CD14-positive monocyte (primary cell): ENCODE measurements at regions not wholly inside any gene's neighbourhood (a gene's known extent, or its start where the extent isn't known, plus 50 kb on each side); places are given as distances from the start of the nearest gene placed in this dataset.
"Not testable (repeated sequence)": the region's sequence is repeated elsewhere in the genome, so short reads cannot be mapped to it uniquely, and the experiment has no call there.

ENCODE experiments used
- DNase-seq, 3 donors: peaks; one replicate each; pipeline ENCODE4 v3.0.0-alpha.2; 2011 to 2022
- H2AFZ ChIP-seq: 2 replicates; pipeline ENCODE4 v1.6.0; 2012; ENCODE audit warnings: mild to moderate bottlenecking, low read depth, low read length, inconsistent platforms; ENCODE audit not compliant: insufficient read depth, poor library complexity, severe bottlenecking
- H3K27ac ChIP-seq, 2 donors: 1 replicate in 1 of 2; 2 replicates in 1 of 2; pipeline ENCODE4 v1.5.1; 2012 to 2013; ENCODE audit warnings: low read length in 2 of 2, control low read depth in 1 of 2, inconsistent platforms in 1 of 2, low read depth in 1 of 2, mild to moderate bottlenecking in 1 of 2
- H3K27me3 ChIP-seq, 2 donors: one replicate each; pipeline versions ENCODE4 v1.6.0 to v1.6.1; 2011 to 2013; ENCODE audit warnings: low read length in 2 of 2; ENCODE audit not compliant: control insufficient read depth in 2 of 2, insufficient read depth in 2 of 2
- H3K36me3 ChIP-seq, 2 donors: replicated peaks in 1 of 2; 1 replicate in 1 of 2; 2 replicates in 1 of 2; pipeline versions ENCODE4 v1.5.1 to v1.6.1; 2012 to 2013; ENCODE audit warnings: low read length in 2 of 2, control low read depth in 1 of 2, inconsistent platforms in 1 of 2, mild to moderate bottlenecking in 1 of 2; ENCODE audit not compliant: insufficient read depth in 2 of 2, control insufficient read depth in 1 of 2
- H3K4me1 ChIP-seq, 2 donors: 1 replicate in 1 of 2; 2 replicates in 1 of 2; pipeline versions ENCODE4 v1.5.1 to v1.6.1; 2012 to 2013; ENCODE audit warnings: low read length in 2 of 2, control low read depth in 1 of 2, inconsistent platforms in 1 of 2, mild to moderate bottlenecking in 1 of 2, moderate library complexity in 1 of 2; ENCODE audit not compliant: insufficient read depth in 2 of 2, control insufficient read depth in 1 of 2
- H3K4me2 ChIP-seq: replicated peaks from 2 replicates; pipeline ENCODE3; 2012; ENCODE audit warnings: low read length, moderate library complexity, mild to moderate bottlenecking; ENCODE audit not compliant: poor library complexity, severe bottlenecking; ENCODE audit errors: extremely low read depth
- H3K4me3 ChIP-seq, 3 experiments: fragments of 200-600 bp in 1 of 3; sonication (generic) in 1 of 3; replicated peaks in 1 of 3; 1 replicate in 2 of 3; 2 replicates in 1 of 3; pipeline ENCODE4 v1.5.1; 2011 to 2013; ENCODE audit warnings: low read length in 3 of 3, mild to moderate bottlenecking in 3 of 3, control low read depth in 2 of 3, low read depth in 2 of 3, inconsistent platforms in 1 of 3, moderate library complexity in 1 of 3
- H3K79me2 ChIP-seq: 2 replicates; pipeline ENCODE4 v1.6.0; 2012; ENCODE audit warnings: mild to moderate bottlenecking, control low read depth, inconsistent platforms, low read length, moderate library complexity; ENCODE audit not compliant: insufficient read depth
- H3K9ac ChIP-seq: 2 replicates; pipeline ENCODE4 v1.6.0; 2017; ENCODE audit warnings: low read length, mild to moderate bottlenecking; ENCODE audit not compliant: insufficient read depth, poor library complexity, severe bottlenecking
- H3K9me3 ChIP-seq, 2 donors: replicated peaks in 1 of 2; 1 replicate in 1 of 2; 2 replicates in 1 of 2; pipeline versions ENCODE4 v1.5.1 to v1.6.1; 2012 to 2013; ENCODE audit warnings: low read length in 2 of 2, control low read depth in 1 of 2; ENCODE audit not compliant: control insufficient read depth in 1 of 2, insufficient read depth in 1 of 2
- H4K20me1 ChIP-seq: 2 replicates; pipeline ENCODE4 v1.6.0; 2012; ENCODE audit warnings: mild to moderate bottlenecking, low read length, control low read depth, moderate library complexity; ENCODE audit not compliant: insufficient read depth
- H3K27ac Mint-ChIP-seq, 7 donors: one replicate each; pipeline ENCODE4 v1.8.0; 2020; ENCODE audit warnings: mild to moderate bottlenecking in 7 of 7, mixed read lengths in 7 of 7, moderate library complexity in 6 of 7, inconsistent platforms in 2 of 7
- H3K27me3 Mint-ChIP-seq, 3 donors: one replicate each; pipeline ENCODE4 v1.8.0; 2021 to 2022; ENCODE audit warnings: low read depth in 3 of 3, mild to moderate bottlenecking in 3 of 3, mixed read lengths in 3 of 3, moderate library complexity in 3 of 3, inconsistent platforms in 1 of 3
- H3K36me3 Mint-ChIP-seq, 2 donors: one replicate each; pipeline ENCODE4 v1.8.0; 2020; ENCODE audit warnings: mixed read lengths in 2 of 2, inconsistent platforms in 1 of 2, mild to moderate bottlenecking in 1 of 2
- H3K4me1 Mint-ChIP-seq: one replicate; pipeline ENCODE4 v1.8.0; 2020; ENCODE audit warnings: mild to moderate bottlenecking, mixed read lengths
- H3K4me3 Mint-ChIP-seq, 2 donors: one replicate each; pipeline ENCODE4 v1.8.0; 2020; ENCODE audit warnings: mild to moderate bottlenecking in 2 of 2, mixed read lengths in 2 of 2, moderate library complexity in 1 of 2
- H3K9me3 Mint-ChIP-seq, 7 donors: one replicate each; pipeline ENCODE4 v1.8.0; 2020 to 2022; ENCODE audit warnings: mixed read lengths in 7 of 7, mild to moderate bottlenecking in 6 of 7, moderate library complexity in 6 of 7, inconsistent platforms in 2 of 7
- WGBS: methylation state at CpG from one replicate; pipeline ENCODE4 v1.1.5; 2013; ENCODE audit warnings: missing lambda C conversion rate; ENCODE audit not compliant: insufficient coverage; 5-methylcytosine and 5-hydroxymethylcytosine counted together
- intact Hi-C, 2 donors: fragments of 100-400 bp; cut with micrococcal nuclease; formaldehyde crosslinking; loops; one replicate each; pipeline versions ENCODE4 v1.15.0 to v1.15.1; 2023
- TF ChIP-seq, protein P1 (sequence below): fragments of 200-600 bp; IDR thresholded peaks from one replicate; pipeline ENCODE4 v1.8.0; 2022; ENCODE audit warnings: antibody characterized with exemption, mild to moderate bottlenecking

DNA sequence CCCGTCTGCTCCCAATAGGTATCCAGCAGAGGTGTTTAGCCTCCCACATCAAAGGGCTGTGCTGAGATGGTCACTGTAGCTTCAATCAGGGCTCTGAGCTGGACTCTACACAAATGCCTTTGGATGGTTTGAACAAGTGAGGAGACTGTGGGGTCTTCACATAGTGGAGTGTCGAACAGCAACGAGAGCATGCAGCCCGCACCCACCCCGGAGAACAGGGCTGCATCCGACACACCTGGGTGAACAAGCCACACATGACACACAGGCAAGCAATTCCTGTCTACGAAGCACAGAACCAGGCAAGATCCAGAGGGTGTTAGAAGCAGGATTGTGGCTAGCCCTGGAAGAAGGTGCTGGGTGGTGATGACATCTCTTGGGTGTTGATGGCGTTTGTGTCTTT lies 58.0 kb upstream of the FGF3 start:
- Histone ChIP-seq H3K27me3 (no peaks in the 10 kb centered on the region), H2AFZ (no peak overlapping the region), H4K20me1 (no peaks in the 10 kb centered on the region), H3K4me3 (no peak overlapping the region), H3K4me2 (no peak overlapping the region), H3K79me2 (no peaks in the 10 kb centered on the region), H3K4me1 (no peaks in the 10 kb centered on the region), H3K9ac (no peak overlapping the region), H3K27ac (no peak overlapping the region), H3K36me3 (no peaks in the 10 kb centered on the region), H3K9me3 (no peaks in the 10 kb centered on the region)
- DNase-seq, result no peak
- intact Hi-C loops, result no loop called here
- TF ChIP-seq, protein P1, sequence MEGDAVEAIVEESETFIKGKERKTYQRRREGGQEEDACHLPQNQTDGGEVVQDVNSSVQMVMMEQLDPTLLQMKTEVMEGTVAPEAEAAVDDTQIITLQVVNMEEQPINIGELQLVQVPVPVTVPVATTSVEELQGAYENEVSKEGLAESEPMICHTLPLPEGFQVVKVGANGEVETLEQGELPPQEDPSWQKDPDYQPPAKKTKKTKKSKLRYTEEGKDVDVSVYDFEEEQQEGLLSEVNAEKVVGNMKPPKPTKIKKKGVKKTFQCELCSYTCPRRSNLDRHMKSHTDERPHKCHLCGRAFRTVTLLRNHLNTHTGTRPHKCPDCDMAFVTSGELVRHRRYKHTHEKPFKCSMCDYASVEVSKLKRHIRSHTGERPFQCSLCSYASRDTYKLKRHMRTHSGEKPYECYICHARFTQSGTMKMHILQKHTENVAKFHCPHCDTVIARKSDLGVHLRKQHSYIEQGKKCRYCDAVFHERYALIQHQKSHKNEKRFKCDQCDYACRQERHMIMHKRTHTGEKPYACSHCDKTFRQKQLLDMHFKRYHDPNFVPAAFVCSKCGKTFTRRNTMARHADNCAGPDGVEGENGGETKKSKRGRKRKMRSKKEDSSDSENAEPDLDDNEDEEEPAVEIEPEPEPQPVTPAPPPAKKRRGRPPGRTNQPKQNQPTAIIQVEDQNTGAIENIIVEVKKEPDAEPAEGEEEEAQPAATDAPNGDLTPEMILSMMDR, result no peak
- WGBS, result 95% methylated on average over 6 of the region's 8 CpGs
- peaks cover 4 to 10% (median 10%) of the 10 kb centered on the region in 3 donors for H3K27me3 Mint-ChIP-seq
- no peaks in the 10 kb centered on the region for H3K36me3 Mint-ChIP-seq
- no peak overlapping the region for H3K4me3 Mint-ChIP-seq
- no peak overlapping the region for H3K27ac Mint-ChIP-seq
- H3K9me3 Mint-ChIP-seq, result peaks cover 0 to under 1% (median 0%) of the 10 kb centered on the region in 7 donors
- no peaks in the 10 kb centered on the region for H3K4me1 Mint-ChIP-seq

DNA sequence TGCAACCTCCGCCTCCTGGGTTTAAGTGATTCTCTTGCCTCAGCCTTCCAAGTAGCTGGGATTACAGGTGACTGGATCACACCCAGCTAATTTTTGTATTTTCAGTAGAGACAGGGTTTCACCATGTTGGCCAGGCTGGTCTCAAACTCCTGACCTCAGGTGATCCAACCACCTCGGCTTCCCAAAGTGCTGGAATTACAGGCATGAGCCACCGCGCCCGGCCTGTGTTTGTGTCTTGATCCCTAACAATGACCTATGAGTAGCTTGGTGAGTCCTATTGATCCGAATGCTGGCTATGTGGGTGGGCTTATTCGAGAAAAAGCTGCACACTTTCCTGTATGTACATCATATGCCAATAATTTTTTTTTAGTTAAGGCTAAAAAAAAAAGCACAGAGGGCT lies 58.5 kb upstream of the FGF3 start:
- 73% methylated on average over 2 of the region's 7 CpGs for WGBS
- H3K4me2 ChIP-seq, DNase-seq, intact Hi-C loops, H3K4me3 Mint-ChIP-seq, H3K9me3 ChIP-seq, H3K27ac Mint-ChIP-seq, H4K20me1 ChIP-seq, H3K27me3 ChIP-seq, H3K4me1 Mint-ChIP-seq, H3K4me1 ChIP-seq, H3K36me3 ChIP-seq, H3K36me3 Mint-ChIP-seq, H3K79me2 ChIP-seq, H3K27ac ChIP-seq, H3K4me3 ChIP-seq, H3K9ac ChIP-seq, H3K9me3 Mint-ChIP-seq, H2AFZ ChIP-seq: not testable (repeated sequence)
- peaks cover 5 to 11% (median 8%) of the 10 kb centered on the region in 3 donors for H3K27me3 Mint-ChIP-seq
